ENCODE measurements at regions not wholly inside any gene's neighbourhood (a gene's known extent, or its start where the extent isn't known, plus 50 kb on each side); places are given as distances from the start of the nearest gene placed in this dataset.

- Histone ChIP-seq H3K27ac (ENCODE audit: low read depth in 1 of 3, low read length in 2 of 3) (no peak overlapping the region), H3K4me3 (ENCODE audit: low read depth in 1 of 3, low read length in 3 of 3) (no peak overlapping the region), H3K27me3 (ENCODE audit: control insufficient read depth in 3 of 3, insufficient read depth in 3 of 3, low read length in 3 of 3) (no peaks in the 10 kb centered on the region), H3K9me3 (ENCODE audit: control insufficient read depth in 2 of 2, insufficient read depth in 1 of 2, low read depth in 1 of 2, low read length in 1 of 2) (no peaks in the 10 kb centered on the region), H3K4me1 (ENCODE audit: control insufficient read depth in 3 of 3, insufficient read depth in 2 of 3, low read depth in 1 of 3, low read length in 2 of 3) (no peaks in the 10 kb centered on the region), H3K36me3 (ENCODE audit: control insufficient read depth in 3 of 3, insufficient read depth in 2 of 3, low read depth in 1 of 3, low read length in 3 of 3) (no peaks in the 10 kb centered on the region)
- FAIRE-seq = no peak
- DNase-seq = no peak
- 61 to 72% (median 65%) methylated on average over 7 of the region's 7 CpGs for WGBS, 3 donors
These were observed 953.9 kb downstream of the TYW1 start for GRCh38 chr7:67950321-67951083.

- Histone ChIP-seq H3K4me1 (ENCODE audit: control insufficient read depth in 3 of 3, insufficient read depth in 2 of 3, low read depth in 1 of 3, low read length in 2 of 3) (no peaks in the 10 kb centered on the region), H3K36me3 (ENCODE audit: control insufficient read depth in 3 of 3, insufficient read depth in 2 of 3, low read depth in 1 of 3, low read length in 3 of 3) (no peaks in the 10 kb centered on the region), H3K9me3 (ENCODE audit: control insufficient read depth in 2 of 2, insufficient read depth in 1 of 2, low read depth in 1 of 2, low read length in 1 of 2) (no peaks in the 10 kb centered on the region), H3K27ac (ENCODE audit: low read depth in 1 of 3, low read length in 2 of 3) (no peak overlapping the region), H3K4me3 (ENCODE audit: low read depth in 1 of 3, low read length in 3 of 3) (no peak overlapping the region), H3K27me3 (ENCODE audit: control insufficient read depth in 3 of 3, insufficient read depth in 3 of 3, low read length in 3 of 3) (no peaks in the 10 kb centered on the region)
- 36 to 46% (median 45%) methylated on average over 3 of the region's 3 CpGs for WGBS, 3 donors
- DNase-seq (no peak), FAIRE-seq (no peak)
These were observed 958.4 kb downstream of the TYW1 start for GRCh38 chr7:67955061-67955460.

- Histone ChIP-seq H3K27me3 (ENCODE audit: control insufficient read depth in 3 of 3, insufficient read depth in 3 of 3, low read length in 3 of 3) (peaks cover 0 to 2% (median 0%) of the 10 kb centered on the region in 3 donors), H3K4me1 (ENCODE audit: control insufficient read depth in 3 of 3, insufficient read depth in 2 of 3, low read depth in 1 of 3, low read length in 2 of 3) (no peaks in the 10 kb centered on the region), H3K4me3 (ENCODE audit: low read depth in 1 of 3, low read length in 3 of 3) (no peak overlapping the region), H3K36me3 (ENCODE audit: control insufficient read depth in 3 of 3, insufficient read depth in 2 of 3, low read depth in 1 of 3, low read length in 3 of 3) (no peaks in the 10 kb centered on the region), H3K27ac (ENCODE audit: low read depth in 1 of 3, low read length in 2 of 3) (no peak overlapping the region), H3K9me3 (ENCODE audit: control insufficient read depth in 2 of 2, insufficient read depth in 1 of 2, low read depth in 1 of 2, low read length in 1 of 2) (no peaks in the 10 kb centered on the region)
- WGBS, 3 donors = 45 to 82% (median 81%) methylated on average over 1 of the region's 1 CpG
- FAIRE-seq (no peak), DNase-seq (no peak)
These were observed 966.2 kb downstream of the TYW1 start for GRCh38 chr7:67962863-67963262.

GRCh38 chr7:67976490-67976889, 979.9 kb downstream of the TYW1 start:
- no peak overlapping the region for H3K4me3 ChIP-seq (ENCODE audit: low read depth in 1 of 3, low read length in 3 of 3)
- no peak for FAIRE-seq
- H3K4me1 ChIP-seq (ENCODE audit: control insufficient read depth in 3 of 3, insufficient read depth in 2 of 3, low read depth in 1 of 3, low read length in 2 of 3) = no peaks in the 10 kb centered on the region
- no peak overlapping the region for H3K27ac ChIP-seq (ENCODE audit: low read depth in 1 of 3, low read length in 2 of 3)
- DNase-seq = no peak
- no peaks in the 10 kb centered on the region for H3K27me3 ChIP-seq (ENCODE audit: control insufficient read depth in 3 of 3, insufficient read depth in 3 of 3, low read length in 3 of 3)
- no peaks in the 10 kb centered on the region for H3K36me3 ChIP-seq (ENCODE audit: control insufficient read depth in 3 of 3, insufficient read depth in 2 of 3, low read depth in 1 of 3, low read length in 3 of 3)
- no peaks in the 10 kb centered on the region for H3K9me3 ChIP-seq (ENCODE audit: control insufficient read depth in 2 of 2, insufficient read depth in 1 of 2, low read depth in 1 of 2, low read length in 1 of 2)
- 82 to 93% (median 91%) methylated on average over 3 of the region's 3 CpGs for WGBS, 3 donors

- no peaks in the 10 kb centered on the region for H3K36me3 ChIP-seq (ENCODE audit: control insufficient read depth in 3 of 3, insufficient read depth in 2 of 3, low read depth in 1 of 3, low read length in 3 of 3)
- H3K27me3 ChIP-seq (ENCODE audit: control insufficient read depth in 3 of 3, insufficient read depth in 3 of 3, low read length in 3 of 3) = no peaks in the 10 kb centered on the region
- WGBS, 3 donors = 66 to 86% (median 85%) methylated on average over 1 of the region's 1 CpG
- no peaks in the 10 kb centered on the region for H3K9me3 ChIP-seq (ENCODE audit: control insufficient read depth in 2 of 2, insufficient read depth in 1 of 2, low read depth in 1 of 2, low read length in 1 of 2)
- H3K27ac ChIP-seq (ENCODE audit: low read depth in 1 of 3, low read length in 2 of 3) = no peak overlapping the region
- no peaks in the 10 kb centered on the region for H3K4me1 ChIP-seq (ENCODE audit: control insufficient read depth in 3 of 3, insufficient read depth in 2 of 3, low read depth in 1 of 3, low read length in 2 of 3)
- no peak for FAIRE-seq
- no peak for DNase-seq
- no peak overlapping the region for H3K4me3 ChIP-seq (ENCODE audit: low read depth in 1 of 3, low read length in 3 of 3)
These were observed 986.9 kb downstream of the TYW1 start for GRCh38 chr7:67983486-67983885.

GRCh38 chr7:67984326-67984725, 987.7 kb downstream of the TYW1 start:
- 67 to 70% (median 70%) methylated on average over 4 of the region's 4 CpGs for WGBS, 3 donors

GRCh38 chr7:67989142-67989541, 992.5 kb downstream of the TYW1 start:
- FAIRE-seq (no peak), DNase-seq (no peak)
- no peaks in the 10 kb centered on the region for H3K36me3 ChIP-seq (ENCODE audit: control insufficient read depth in 3 of 3, insufficient read depth in 2 of 3, low read depth in 1 of 3, low read length in 3 of 3)
- H3K4me1 ChIP-seq (ENCODE audit: control insufficient read depth in 3 of 3, insufficient read depth in 2 of 3, low read depth in 1 of 3, low read length in 2 of 3) = no peaks in the 10 kb centered on the region
- H3K9me3 ChIP-seq (ENCODE audit: control insufficient read depth in 2 of 2, insufficient read depth in 1 of 2, low read depth in 1 of 2, low read length in 1 of 2) = no peaks in the 10 kb centered on the region
- H3K4me3 ChIP-seq (ENCODE audit: low read depth in 1 of 3, low read length in 3 of 3) = no peak overlapping the region
- no peaks in the 10 kb centered on the region for H3K27me3 ChIP-seq (ENCODE audit: control insufficient read depth in 3 of 3, insufficient read depth in 3 of 3, low read length in 3 of 3)
- no peak overlapping the region for H3K27ac ChIP-seq (ENCODE audit: low read depth in 1 of 3, low read length in 2 of 3)
- 49 to 67% (median 58%) methylated on average over 4 of the region's 4 CpGs for WGBS, 3 donors

More at GRCh38 chr7:67984326-67984725, 987.7 kb downstream of the TYW1 start:
- DNase-seq (no peak), FAIRE-seq (no peak)
- Histone ChIP-seq H3K27me3 (ENCODE audit: control insufficient read depth in 3 of 3, insufficient read depth in 3 of 3, low read length in 3 of 3) (no peaks in the 10 kb centered on the region), H3K9me3 (ENCODE audit: control insufficient read depth in 2 of 2, insufficient read depth in 1 of 2, low read depth in 1 of 2, low read length in 1 of 2) (no peaks in the 10 kb centered on the region), H3K27ac (ENCODE audit: low read depth in 1 of 3, low read length in 2 of 3) (no peak overlapping the region), H3K4me3 (ENCODE audit: low read depth in 1 of 3, low read length in 3 of 3) (no peak overlapping the region), H3K36me3 (ENCODE audit: control insufficient read depth in 3 of 3, insufficient read depth in 2 of 3, low read depth in 1 of 3, low read length in 3 of 3) (no peaks in the 10 kb centered on the region), H3K4me1 (ENCODE audit: control insufficient read depth in 3 of 3, insufficient read depth in 2 of 3, low read depth in 1 of 3, low read length in 2 of 3) (no peaks in the 10 kb centered on the region)

GRCh38 chr7:67990003-67990402, 993.4 kb downstream of the TYW1 start:
- H3K27me3 ChIP-seq (ENCODE audit: control insufficient read depth in 3 of 3, insufficient read depth in 3 of 3, low read length in 3 of 3) = no peaks in the 10 kb centered on the region
- WGBS, 3 donors = 44 to 46% (median 44%) methylated on average over 4 of the region's 4 CpGs
- H3K9me3 ChIP-seq (ENCODE audit: control insufficient read depth in 2 of 2, insufficient read depth in 1 of 2, low read depth in 1 of 2, low read length in 1 of 2) = no peaks in the 10 kb centered on the region
- H3K36me3 ChIP-seq (ENCODE audit: control insufficient read depth in 3 of 3, insufficient read depth in 2 of 3, low read depth in 1 of 3, low read length in 3 of 3) = no peaks in the 10 kb centered on the region
- H3K27ac ChIP-seq (ENCODE audit: low read depth in 1 of 3, low read length in 2 of 3) = no peak overlapping the region
- no peak for DNase-seq
- FAIRE-seq = no peak
- no peak overlapping the region for H3K4me3 ChIP-seq (ENCODE audit: low read depth in 1 of 3, low read length in 3 of 3)
- no peaks in the 10 kb centered on the region for H3K4me1 ChIP-seq (ENCODE audit: control insufficient read depth in 3 of 3, insufficient read depth in 2 of 3, low read depth in 1 of 3, low read length in 2 of 3)

- Histone ChIP-seq H3K27ac (ENCODE audit: low read depth in 1 of 3, low read length in 2 of 3) (no peak overlapping the region), H3K9me3 (ENCODE audit: control insufficient read depth in 2 of 2, insufficient read depth in 1 of 2, low read depth in 1 of 2, low read length in 1 of 2) (no peaks in the 10 kb centered on the region), H3K36me3 (ENCODE audit: control insufficient read depth in 3 of 3, insufficient read depth in 2 of 3, low read depth in 1 of 3, low read length in 3 of 3) (no peaks in the 10 kb centered on the region), H3K4me3 (ENCODE audit: low read depth in 1 of 3, low read length in 3 of 3) (no peak overlapping the region), H3K27me3 (ENCODE audit: control insufficient read depth in 3 of 3, insufficient read depth in 3 of 3, low read length in 3 of 3) (no peaks in the 10 kb centered on the region), H3K4me1 (ENCODE audit: control insufficient read depth in 3 of 3, insufficient read depth in 2 of 3, low read depth in 1 of 3, low read length in 2 of 3) (no peaks in the 10 kb centered on the region)
- 83 to 100% (median 98%) methylated on average over 2 of the region's 2 CpGs for WGBS, 3 donors
- FAIRE-seq (no peak), DNase-seq (no peak)
These were observed 994.1 kb downstream of the TYW1 start for GRCh38 chr7:67990716-67991115.

Data from small intestine (tissue), 7 donors.